Activated naive CD8-positive, alpha-beta T cell treated with anti-CD3 and anti-CD28 coated beads, Interleukin-2, amount 10 ng/mL, durations not matched to agents 7 days and 5 days (primary cell): ENCODE measurements at regions not wholly inside any gene's neighbourhood (a gene's known extent, or its start where the extent isn't known, plus 50 kb on each side); places are given as distances from the start of the nearest gene placed in this dataset.

Experiments used
- ATAC-seq: fragments of 150-1000 bp; cut with Tn5 transposase; one replicate; pipeline ENCODE4 v1.10.0; 2021; ENCODE audit warnings: low read depth, moderate library complexity
- POLR2A ChIA-PET: fragments of 350-600 bp; sonication (Branson Sonifier 250); formaldehyde crosslinking; loops from one replicate; lab custom pipeline; 2021; ENCODE audit warnings: antibody characterized with exemption; lab: Charles Lee
- DNase-seq: peaks from one replicate; pipeline ENCODE4 v3.0.0; 2021
- H3K27ac Mint-ChIP-seq: one replicate; pipeline ENCODE4 v1.8.0; 2022; ENCODE audit warnings: mild to moderate bottlenecking, mixed read lengths
- H3K27me3 Mint-ChIP-seq: one replicate; pipeline ENCODE4 v1.8.0; 2022; ENCODE audit warnings: mild to moderate bottlenecking, moderate library complexity, mixed read lengths
- H3K36me3 Mint-ChIP-seq: one replicate; pipeline ENCODE4 v1.8.0; 2021; ENCODE audit warnings: mild to moderate bottlenecking, mixed read lengths
- H3K4me1 Mint-ChIP-seq: one replicate; pipeline ENCODE4 v1.8.0; 2021; ENCODE audit warnings: mixed read lengths
- H3K4me3 Mint-ChIP-seq: one replicate; pipeline ENCODE4 v1.8.0; 2022; ENCODE audit warnings: mild to moderate bottlenecking, moderate library complexity, mixed read lengths
- H3K9me3 Mint-ChIP-seq: one replicate; pipeline ENCODE4 v1.8.0; 2021; ENCODE audit warnings: mixed read lengths

DNA sequence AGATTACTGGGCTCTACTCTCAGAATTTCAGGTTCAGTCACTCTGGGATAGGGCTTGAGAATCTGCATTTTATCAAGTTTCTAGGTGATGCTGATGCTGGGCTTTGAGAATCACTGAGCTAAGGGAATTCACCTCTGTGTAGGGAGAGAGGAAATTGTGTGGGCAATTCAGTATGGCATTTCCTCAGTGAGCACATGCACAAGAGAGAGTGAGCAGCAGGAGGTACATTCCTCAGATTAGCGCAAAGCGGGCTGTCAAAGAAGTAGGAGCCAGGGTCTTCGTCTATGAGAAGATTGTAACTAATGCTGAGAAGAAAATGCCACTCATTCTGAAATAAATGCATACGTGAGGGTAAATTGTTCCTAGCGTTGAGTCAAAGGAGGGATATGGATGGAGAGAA, 175.9 kb downstream of the KIF4B start:
- ATAC-seq = no peak

DNA sequence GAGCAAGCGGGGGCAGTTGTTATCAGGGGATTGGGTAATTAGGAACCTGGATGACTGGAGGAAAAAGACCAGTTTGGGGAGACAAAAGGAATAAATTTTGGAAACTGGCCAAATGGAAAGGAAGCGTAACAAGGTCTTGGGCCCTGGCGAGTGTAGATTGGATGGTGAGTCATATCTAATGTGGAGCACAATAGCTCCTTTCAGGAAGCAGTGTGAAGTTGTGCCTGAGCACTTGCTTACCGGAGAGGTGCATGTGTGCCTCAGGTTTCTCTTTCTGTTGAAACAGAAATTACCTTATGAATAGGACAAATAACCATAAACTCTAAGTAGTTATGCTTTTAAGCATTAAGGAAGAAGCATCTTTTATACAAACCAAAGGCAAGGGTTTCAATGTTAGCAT, 176.4 kb downstream of the KIF4B start:
- ATAC-seq (no peak), DNase-seq (no peak)
- no peak overlapping the region for H3K4me3 Mint-ChIP-seq
- peaks cover 7% of the 10 kb centered on the region for H3K9me3 Mint-ChIP-seq
- H3K4me1 Mint-ChIP-seq = no peaks in the 10 kb centered on the region
- H3K36me3 Mint-ChIP-seq = no peaks in the 10 kb centered on the region
- H3K27ac Mint-ChIP-seq = no peak overlapping the region
- no peaks in the 10 kb centered on the region for H3K27me3 Mint-ChIP-seq
- POLR2A ChIA-PET = no interaction called here

More for the DNA sequence above, 175.9 kb downstream of the KIF4B start:
- Mint-ChIP-seq H3K4me3 (no peak overlapping the region), H3K36me3 (no peaks in the 10 kb centered on the region), H3K9me3 (peaks cover 7% of the 10 kb centered on the region), H3K4me1 (no peaks in the 10 kb centered on the region), H3K27me3 (no peaks in the 10 kb centered on the region), H3K27ac (no peak overlapping the region)
- POLR2A ChIA-PET = no interaction called here
- DNase-seq = no peak

DNA sequence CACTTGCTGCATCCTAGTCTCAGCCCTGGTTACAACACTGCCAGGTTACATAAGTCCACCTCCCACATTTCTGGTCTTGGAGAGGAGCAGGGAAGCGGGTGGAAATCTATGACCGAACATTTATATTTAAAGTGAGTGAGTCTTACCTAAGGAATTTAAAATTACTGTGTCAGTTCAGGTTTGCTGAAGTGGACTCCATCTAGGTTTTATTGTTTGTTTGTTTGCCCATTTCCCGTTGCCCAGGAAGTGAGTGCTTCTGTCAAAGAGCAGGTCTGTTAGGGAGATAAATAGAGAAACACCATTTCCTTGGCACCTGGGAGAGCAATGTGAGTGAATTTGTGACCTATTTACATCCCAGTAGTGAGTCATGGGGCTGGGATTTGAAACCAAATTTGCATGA, 179.5 kb downstream of the KIF4B start:
- no peak for ATAC-seq
- H3K9me3 Mint-ChIP-seq = peaks cover 1% of the 10 kb centered on the region
- peaks cover 2% of the 10 kb centered on the region for H3K27me3 Mint-ChIP-seq
- POLR2A ChIA-PET = no interaction called here
- no peaks in the 10 kb centered on the region for H3K36me3 Mint-ChIP-seq
- no peaks in the 10 kb centered on the region for H3K4me1 Mint-ChIP-seq
- DNase-seq = no peak
- H3K4me3 Mint-ChIP-seq = no peak overlapping the region
- H3K27ac Mint-ChIP-seq = no peak overlapping the region

DNA sequence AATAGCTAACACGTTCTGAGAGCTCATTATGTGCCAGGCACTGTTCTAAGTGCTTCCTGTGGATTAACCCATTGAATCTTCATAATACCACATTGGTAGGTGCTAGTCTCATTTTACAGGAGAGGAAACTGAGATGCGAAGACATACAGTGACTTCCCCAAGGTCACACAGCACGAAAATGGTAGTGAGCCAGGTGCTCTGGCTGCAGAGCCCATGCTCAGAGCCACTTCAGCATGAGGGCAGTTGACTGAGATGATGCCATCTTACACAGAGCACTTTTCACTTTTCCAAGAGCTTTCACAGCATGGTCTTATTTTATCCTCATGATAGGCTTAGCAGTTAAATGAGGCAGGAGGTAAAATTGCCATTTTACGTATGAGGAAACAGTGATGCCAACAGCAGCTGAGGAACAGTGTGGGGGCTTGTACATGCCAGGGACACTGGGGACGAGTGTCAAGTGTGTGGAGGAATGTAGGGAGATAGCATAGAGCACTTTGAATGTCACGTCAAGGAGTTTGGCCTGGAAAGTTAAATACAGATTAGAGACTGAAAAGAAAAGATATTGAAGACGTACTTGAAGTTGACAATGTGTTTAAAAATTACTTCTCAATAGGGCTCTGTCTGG, 180.0 kb downstream of the KIF4B start:
- no peak for DNase-seq
- Mint-ChIP-seq H3K27ac (no peak overlapping the region), H3K9me3 (peaks cover 1% of the 10 kb centered on the region), H3K27me3 (peaks cover 2% of the 10 kb centered on the region), H3K36me3 (no peaks in the 10 kb centered on the region), H3K4me3 (no peak overlapping the region), H3K4me1 (no peaks in the 10 kb centered on the region)
- POLR2A ChIA-PET = no interaction called here
- ATAC-seq = no peak

DNA sequence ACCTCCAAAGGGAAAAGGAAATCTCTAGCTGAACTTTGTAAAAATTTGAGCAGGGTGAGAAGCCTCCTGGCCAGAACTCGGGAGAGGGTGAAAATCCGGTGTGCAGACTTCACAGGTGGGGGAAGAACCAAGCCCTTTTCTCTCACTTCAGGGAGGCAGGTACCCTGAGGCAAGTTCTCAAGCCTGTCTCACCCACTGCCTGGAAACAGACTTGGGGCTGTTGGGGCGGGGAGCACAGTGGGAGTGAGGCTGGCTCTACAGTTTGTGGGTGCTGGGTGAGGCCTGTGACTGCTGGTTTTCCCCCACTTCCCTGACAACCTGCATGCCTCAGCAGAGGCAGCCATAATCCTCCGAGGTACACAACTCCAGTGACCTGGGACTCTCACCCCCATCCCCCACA, 187.1 kb downstream of the KIF4B start:
- DNase-seq (no peak), ATAC-seq (no peak)
- H3K27me3 Mint-ChIP-seq = peaks cover 2% of the 10 kb centered on the region
- no peak overlapping the region for H3K27ac Mint-ChIP-seq
- H3K4me3 Mint-ChIP-seq = no peak overlapping the region
- H3K9me3 Mint-ChIP-seq = peaks cover 4% of the 10 kb centered on the region
- POLR2A ChIA-PET = no interaction called here
- no peaks in the 10 kb centered on the region for H3K36me3 Mint-ChIP-seq
- H3K4me1 Mint-ChIP-seq = no peaks in the 10 kb centered on the region

DNA sequence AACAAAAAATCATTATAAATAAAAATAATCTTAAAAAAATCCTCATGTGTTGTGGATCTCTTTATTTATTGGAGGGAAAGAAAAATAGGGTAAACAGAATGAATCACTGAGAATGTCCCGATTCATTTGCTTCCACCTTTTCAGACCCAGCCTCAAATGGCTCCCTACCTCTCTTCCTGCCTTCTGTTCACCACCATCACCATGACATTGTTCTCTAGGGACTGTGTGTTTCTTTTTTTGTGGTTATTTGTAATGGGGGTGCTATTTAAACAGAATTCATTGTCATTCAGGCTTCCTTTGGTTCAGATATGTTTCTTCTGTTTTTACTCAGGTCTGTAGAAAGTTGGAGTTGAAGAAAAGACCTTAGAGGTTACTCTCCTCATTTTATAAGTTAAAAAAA, 198.2 kb downstream of the KIF4B start:
- Mint-ChIP-seq H3K9me3 (no peaks in the 10 kb centered on the region), H3K4me1 (no peaks in the 10 kb centered on the region), H3K36me3 (no peaks in the 10 kb centered on the region), H3K4me3 (no peak overlapping the region), H3K27me3 (no peaks in the 10 kb centered on the region), H3K27ac (no peak overlapping the region)
- POLR2A ChIA-PET = no interaction called here
- DNase-seq (no peak), ATAC-seq (no peak)

DNA sequence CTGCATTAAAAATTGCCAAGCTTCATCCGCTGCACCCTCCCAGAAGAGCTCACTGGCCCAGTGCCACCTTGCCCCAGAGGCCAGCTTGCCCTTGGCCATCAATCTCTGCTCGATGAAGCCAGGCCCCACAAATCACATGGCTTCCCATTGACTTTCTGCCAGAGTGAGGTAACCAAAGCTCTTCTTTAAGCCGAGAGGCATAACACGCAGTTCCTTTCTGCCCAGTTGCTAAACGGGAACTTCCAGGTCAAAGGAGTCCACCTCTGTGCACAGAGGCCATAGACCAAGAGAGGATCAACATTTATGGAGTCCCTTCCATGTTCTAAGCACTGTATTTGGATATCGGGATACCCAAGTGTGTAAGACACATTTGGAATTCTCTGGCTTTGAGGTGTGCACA, 208.8 kb downstream of the KIF4B start:
- Mint-ChIP-seq H3K4me3 (no peak overlapping the region), H3K9me3 (peaks cover 2% of the 10 kb centered on the region), H3K4me1 (no peaks in the 10 kb centered on the region), H3K27ac (no peak overlapping the region), H3K27me3 (no peaks in the 10 kb centered on the region), H3K36me3 (no peaks in the 10 kb centered on the region)
- ATAC-seq = no peak
- POLR2A ChIA-PET = no interaction called here
- DNase-seq = no peak

DNA sequence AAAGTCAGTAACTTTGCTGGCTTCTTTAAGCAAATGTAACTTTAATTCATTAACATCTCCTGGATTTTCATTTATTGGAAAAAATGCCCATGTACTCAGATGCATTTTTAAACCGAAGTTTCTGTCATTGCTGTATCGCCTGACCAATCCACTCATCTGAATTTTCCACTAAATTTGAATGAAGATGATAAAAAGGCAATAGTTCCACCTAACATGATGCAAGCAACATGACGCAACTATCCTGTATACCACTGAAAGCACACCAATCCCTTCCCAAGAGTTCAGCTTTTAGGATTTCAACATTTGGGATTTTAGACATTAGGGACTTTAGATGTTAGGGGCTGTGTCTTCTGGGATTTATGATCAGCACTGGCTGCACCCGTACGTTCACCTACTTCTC, 215.6 kb downstream of the KIF4B start:
- Mint-ChIP-seq H3K9me3 (no peaks in the 10 kb centered on the region), H3K36me3 (no peaks in the 10 kb centered on the region), H3K4me3 (no peak overlapping the region), H3K27me3 (peaks cover 2% of the 10 kb centered on the region), H3K4me1 (no peaks in the 10 kb centered on the region), H3K27ac (no peak overlapping the region)
- ATAC-seq (no peak), DNase-seq (no peak)
- POLR2A ChIA-PET = no interaction called here

DNA sequence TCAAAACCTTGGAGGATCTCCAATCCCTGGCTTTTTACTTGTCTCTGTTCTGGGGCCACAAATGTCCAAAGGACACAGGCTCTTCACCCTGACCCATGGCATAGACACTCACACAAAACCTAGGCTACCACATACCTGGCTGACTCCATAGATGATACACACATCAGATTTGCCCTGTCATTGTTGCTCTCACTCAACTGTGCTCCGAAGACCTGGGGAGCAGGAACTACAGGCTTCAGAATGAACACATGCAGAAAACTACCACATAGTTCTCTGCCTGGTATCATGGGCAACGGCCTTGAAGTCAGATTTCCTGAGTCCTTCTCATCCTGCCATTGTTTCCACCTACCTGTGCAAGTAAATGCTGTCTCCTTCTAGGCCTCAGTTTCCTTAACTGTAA, 226.2 kb downstream of the KIF4B start:
- no peak for ATAC-seq
- Mint-ChIP-seq H3K4me1 (no peaks in the 10 kb centered on the region), H3K36me3 (no peaks in the 10 kb centered on the region), H3K4me3 (no peak overlapping the region), H3K27me3 (no peaks in the 10 kb centered on the region), H3K27ac (no peak overlapping the region), H3K9me3 (peaks cover 4% of the 10 kb centered on the region)
- POLR2A ChIA-PET = no interaction called here
- no peak for DNase-seq

DNA sequence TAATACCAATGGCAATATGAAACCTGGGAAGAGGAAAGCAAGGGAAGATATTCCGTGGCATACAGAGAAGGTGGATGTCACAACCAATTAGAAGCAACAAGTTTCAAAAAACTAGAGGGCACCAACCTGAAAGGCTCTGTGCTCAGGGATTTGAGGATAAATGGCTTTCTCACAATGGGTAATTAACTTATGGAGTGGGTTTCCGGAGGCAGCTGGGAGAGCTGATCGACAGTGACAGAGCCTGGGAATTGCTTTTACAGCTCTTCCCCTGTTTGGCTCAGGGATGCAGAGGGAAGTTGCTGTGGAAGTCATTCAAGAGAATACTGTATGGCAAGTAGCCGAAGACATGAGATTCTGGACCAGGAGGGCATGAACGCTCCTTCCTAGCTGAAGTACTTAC, 237.0 kb downstream of the KIF4B start:
- POLR2A ChIA-PET = no interaction called here
- H3K9me3 Mint-ChIP-seq = no peaks in the 10 kb centered on the region
- H3K4me3 Mint-ChIP-seq = no peak overlapping the region
- DNase-seq = no peak
- no peak overlapping the region for H3K27ac Mint-ChIP-seq
- no peaks in the 10 kb centered on the region for H3K27me3 Mint-ChIP-seq
- no peaks in the 10 kb centered on the region for H3K4me1 Mint-ChIP-seq
- no peak for ATAC-seq
- no peaks in the 10 kb centered on the region for H3K36me3 Mint-ChIP-seq

DNA sequence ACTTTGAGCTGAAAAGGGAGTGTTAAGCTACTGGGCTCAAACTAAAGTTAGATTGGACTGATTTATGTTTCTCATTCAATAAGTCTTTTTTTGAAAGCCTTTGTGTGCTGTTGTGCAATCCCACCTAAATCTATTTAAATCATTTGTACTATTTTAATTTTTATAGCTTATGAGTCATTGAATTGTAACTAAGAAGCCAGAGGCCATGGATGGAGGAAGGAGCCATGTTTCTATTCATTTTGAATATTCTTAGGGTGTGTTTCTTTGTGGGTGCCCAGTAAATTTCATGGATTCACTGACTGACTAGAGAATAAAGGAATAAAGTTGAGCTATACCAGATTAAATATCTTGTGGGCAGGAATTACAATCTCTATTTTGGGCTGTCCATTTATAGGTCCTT, 238.5 kb downstream of the KIF4B start:
- no peak for DNase-seq
- no peaks in the 10 kb centered on the region for H3K9me3 Mint-ChIP-seq

DNA sequence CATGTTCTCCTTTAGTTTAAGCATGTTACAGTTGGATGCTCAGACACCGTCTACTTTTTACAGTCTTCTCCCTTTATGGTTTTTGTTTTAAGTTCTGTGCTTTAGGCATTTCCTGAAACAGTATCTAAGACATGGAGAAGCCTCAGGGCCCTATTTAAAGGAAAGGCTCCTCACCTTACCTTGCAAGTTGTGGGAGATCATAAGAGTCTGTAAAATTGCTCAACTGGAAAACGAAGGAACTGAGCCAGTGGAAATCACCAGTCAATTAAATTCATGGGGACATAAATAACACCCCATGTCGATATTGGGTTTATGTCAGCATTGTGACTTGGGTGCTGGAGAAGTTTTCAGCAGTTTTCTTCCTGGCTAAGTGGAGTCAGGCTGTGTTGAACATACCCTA, 239.2 kb downstream of the KIF4B start:
- no peaks in the 10 kb centered on the region for H3K4me1 Mint-ChIP-seq
- DNase-seq (no peak), ATAC-seq (no peak)
- H3K9me3 Mint-ChIP-seq = no peaks in the 10 kb centered on the region
- H3K27me3 Mint-ChIP-seq = no peaks in the 10 kb centered on the region
- H3K27ac Mint-ChIP-seq = no peak overlapping the region
- POLR2A ChIA-PET = no interaction called here
- no peak overlapping the region for H3K4me3 Mint-ChIP-seq
- H3K36me3 Mint-ChIP-seq = no peaks in the 10 kb centered on the region

More for the DNA sequence above, 238.5 kb downstream of the KIF4B start:
- POLR2A ChIA-PET = no interaction called here
- no peak overlapping the region for H3K27ac Mint-ChIP-seq
- H3K4me1 Mint-ChIP-seq = no peaks in the 10 kb centered on the region
- ATAC-seq = no peak
- no peak overlapping the region for H3K4me3 Mint-ChIP-seq
- no peaks in the 10 kb centered on the region for H3K36me3 Mint-ChIP-seq
- no peaks in the 10 kb centered on the region for H3K27me3 Mint-ChIP-seq

DNA sequence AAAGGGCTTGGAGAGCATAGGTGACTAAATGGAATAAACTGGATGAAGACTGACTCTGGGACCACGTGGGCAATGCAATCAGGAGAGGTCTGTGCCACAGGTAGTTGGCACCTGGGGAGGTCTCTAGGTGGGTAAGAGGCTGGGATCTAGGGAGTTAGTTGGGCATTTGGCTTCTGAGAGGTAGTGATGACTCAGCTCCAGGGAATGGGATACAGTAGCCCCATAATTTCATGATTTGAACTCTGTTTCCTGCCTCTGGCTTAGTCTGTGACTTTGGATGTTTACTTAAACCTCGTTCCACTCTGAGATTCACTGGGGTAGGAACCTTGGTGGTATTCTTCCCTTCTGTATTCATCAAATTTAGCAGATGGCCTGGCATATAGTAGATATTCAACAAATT, 240.8 kb downstream of the KIF4B start:
- H3K36me3 Mint-ChIP-seq = no peaks in the 10 kb centered on the region
- H3K27ac Mint-ChIP-seq = no peak overlapping the region
- no peaks in the 10 kb centered on the region for H3K4me1 Mint-ChIP-seq
- DNase-seq = no peak
- ATAC-seq = no peak
- no peaks in the 10 kb centered on the region for H3K27me3 Mint-ChIP-seq
- POLR2A ChIA-PET = no interaction called here
- H3K9me3 Mint-ChIP-seq = no peaks in the 10 kb centered on the region
- no peak overlapping the region for H3K4me3 Mint-ChIP-seq

DNA sequence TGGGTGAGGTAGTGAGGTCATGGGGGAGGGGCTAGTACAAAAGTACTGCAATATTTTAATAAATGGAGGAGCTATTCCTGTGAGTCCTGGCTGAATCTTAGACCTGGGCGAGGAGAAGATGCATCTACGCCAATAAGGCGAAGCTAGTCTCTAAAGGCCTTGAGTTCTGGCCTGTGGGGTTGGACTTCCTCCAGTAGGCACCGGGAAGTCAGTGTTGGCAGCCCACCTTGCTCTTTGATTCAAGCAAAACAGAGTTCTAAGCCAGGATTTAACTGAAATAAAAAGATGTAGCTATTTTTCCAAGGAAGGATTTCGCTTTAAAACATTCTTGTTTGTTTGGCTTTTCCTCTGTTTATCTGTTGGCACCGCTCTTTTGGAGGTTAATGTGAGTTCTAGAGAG, 244.6 kb downstream of the KIF4B start:
- Mint-ChIP-seq H3K27ac (no peak overlapping the region), H3K9me3 (no peaks in the 10 kb centered on the region), H3K4me1 (peaks cover 2% of the 10 kb centered on the region), H3K4me3 (no peak overlapping the region), H3K27me3 (no peaks in the 10 kb centered on the region), H3K36me3 (no peaks in the 10 kb centered on the region)
- POLR2A ChIA-PET = no interaction called here
- ATAC-seq (no peak), DNase-seq (no peak)

DNA sequence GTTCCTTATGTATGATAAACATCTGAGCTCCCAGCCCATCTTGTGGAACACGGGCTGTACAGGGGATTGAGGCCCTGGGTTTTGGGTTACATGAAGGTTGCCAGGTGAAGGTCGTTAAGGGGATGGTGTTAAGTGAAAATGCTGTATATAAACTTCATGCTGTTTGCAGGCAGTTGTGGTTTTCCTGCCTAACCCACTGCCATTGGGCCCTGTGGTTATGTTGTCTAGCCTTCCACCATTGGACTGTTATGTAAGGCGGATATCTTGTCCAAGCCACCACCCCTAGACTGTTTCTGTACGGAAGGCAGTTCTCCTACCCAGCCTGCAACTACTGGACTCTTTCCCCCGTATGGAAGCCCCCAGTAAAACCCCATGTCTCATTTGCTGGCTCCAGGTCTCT, 246.1 kb downstream of the KIF4B start:
- ATAC-seq (no peak), DNase-seq (no peak)
- H3K4me1 Mint-ChIP-seq = peaks cover 2% of the 10 kb centered on the region
- POLR2A ChIA-PET = no interaction called here
- no peaks in the 10 kb centered on the region for H3K36me3 Mint-ChIP-seq
- no peaks in the 10 kb centered on the region for H3K27me3 Mint-ChIP-seq
- H3K27ac Mint-ChIP-seq = no peak overlapping the region
- H3K9me3 Mint-ChIP-seq = no peaks in the 10 kb centered on the region
- no peak overlapping the region for H3K4me3 Mint-ChIP-seq
